Omental fat pad (tissue), 3 donors: ENCODE measurements at regions not wholly inside any gene's neighbourhood (a gene's known extent, or its start where the extent isn't known, plus 50 kb on each side); places are given as distances from the start of the nearest gene placed in this dataset.

ENCODE experiments used
- ATAC-seq: fragments of 150-250 bp; one replicate; pipeline ENCODE4 v1.9.1; 2016; ENCODE audit warnings: mild to moderate bottlenecking, moderate library complexity; ENCODE audit not compliant: low FRiP score
- DNase-seq: peaks from one replicate; pipeline ENCODE4 v3.0.0-alpha.2; 2019; ENCODE audit warnings: low spot score
- CTCF ChIP-seq, 3 donors: fragments of 450-650 bp; IDR thresholded peaks; one replicate each; pipeline ENCODE4 v1.5.1; 2016 to 2017; ENCODE audit warnings: antibody characterized with exemption in 3 of 3, mild to moderate bottlenecking in 3 of 3, moderate library complexity in 2 of 3

- ATAC-seq, result no peak
- no peak for TF ChIP-seq CTCF (IDR thresholded peaks at IDR 0.05)
Measured at GRCh38 chr12:22740656-22741355, 115.8 kb downstream of the ETNK1 start.

GRCh38 chr12:22743700-22744099, 118.7 kb downstream of the ETNK1 start:
- DNase-seq (no peak), ATAC-seq (no peak)
- no peak for TF ChIP-seq CTCF (IDR thresholded peaks at IDR 0.05)

More at GRCh38 chr12:22740656-22741355, 115.8 kb downstream of the ETNK1 start:
- DNase-seq, result no peak

- TF ChIP-seq CTCF (IDR thresholded peaks at IDR 0.05), result no peak
- no peak for DNase-seq
- ATAC-seq, result no peak
Measured at GRCh38 chr12:22744197-22744596, 119.2 kb downstream of the ETNK1 start.

DNA sequence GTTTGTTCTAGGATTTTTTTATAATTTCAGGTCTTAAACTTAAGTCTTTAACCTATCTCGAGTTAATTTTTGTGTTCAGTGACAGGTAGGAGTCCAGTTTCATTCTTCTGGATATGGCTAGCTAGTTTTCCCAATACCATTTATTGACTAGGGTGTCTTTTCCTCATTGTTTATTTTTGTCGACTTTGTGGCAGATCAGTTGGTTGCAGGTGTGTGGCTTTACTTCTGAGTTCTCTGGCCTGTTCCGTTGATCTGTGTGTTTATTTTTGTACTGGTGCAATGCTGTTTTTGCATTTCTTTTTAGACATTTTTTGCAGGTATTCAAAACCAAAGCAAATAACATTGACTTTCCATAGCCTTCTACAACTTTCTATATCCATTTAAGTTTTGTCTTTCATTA, 121.7 kb downstream of the ETNK1 start:
- no peak for ATAC-seq
- DNase-seq, result no peak
- TF ChIP-seq CTCF (IDR thresholded peaks at IDR 0.05), result no peak

DNA sequence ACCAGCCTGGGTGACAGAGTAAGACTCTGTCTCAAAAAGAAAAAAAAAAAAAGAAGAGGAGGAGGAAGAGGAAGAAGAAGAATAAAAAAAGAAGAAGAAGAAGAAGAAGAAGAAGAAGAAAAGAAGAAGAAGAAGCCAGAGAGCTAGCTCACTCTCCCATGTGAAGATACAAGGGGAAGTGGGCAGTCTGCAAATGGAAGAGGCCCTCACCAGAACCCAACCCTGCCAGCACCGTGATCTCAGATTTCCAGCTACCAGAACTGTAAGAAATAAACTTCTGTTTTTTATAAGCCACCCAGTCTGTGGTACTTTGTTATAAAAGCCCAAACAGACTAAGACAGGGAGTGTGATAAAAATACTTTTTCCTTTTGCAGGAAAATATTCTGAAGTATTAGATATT, 130.7 kb downstream of the ETNK1 start:
- DNase-seq (no peak), ATAC-seq (no peak)
- no peak for TF ChIP-seq CTCF (IDR thresholded peaks at IDR 0.05)

DNA sequence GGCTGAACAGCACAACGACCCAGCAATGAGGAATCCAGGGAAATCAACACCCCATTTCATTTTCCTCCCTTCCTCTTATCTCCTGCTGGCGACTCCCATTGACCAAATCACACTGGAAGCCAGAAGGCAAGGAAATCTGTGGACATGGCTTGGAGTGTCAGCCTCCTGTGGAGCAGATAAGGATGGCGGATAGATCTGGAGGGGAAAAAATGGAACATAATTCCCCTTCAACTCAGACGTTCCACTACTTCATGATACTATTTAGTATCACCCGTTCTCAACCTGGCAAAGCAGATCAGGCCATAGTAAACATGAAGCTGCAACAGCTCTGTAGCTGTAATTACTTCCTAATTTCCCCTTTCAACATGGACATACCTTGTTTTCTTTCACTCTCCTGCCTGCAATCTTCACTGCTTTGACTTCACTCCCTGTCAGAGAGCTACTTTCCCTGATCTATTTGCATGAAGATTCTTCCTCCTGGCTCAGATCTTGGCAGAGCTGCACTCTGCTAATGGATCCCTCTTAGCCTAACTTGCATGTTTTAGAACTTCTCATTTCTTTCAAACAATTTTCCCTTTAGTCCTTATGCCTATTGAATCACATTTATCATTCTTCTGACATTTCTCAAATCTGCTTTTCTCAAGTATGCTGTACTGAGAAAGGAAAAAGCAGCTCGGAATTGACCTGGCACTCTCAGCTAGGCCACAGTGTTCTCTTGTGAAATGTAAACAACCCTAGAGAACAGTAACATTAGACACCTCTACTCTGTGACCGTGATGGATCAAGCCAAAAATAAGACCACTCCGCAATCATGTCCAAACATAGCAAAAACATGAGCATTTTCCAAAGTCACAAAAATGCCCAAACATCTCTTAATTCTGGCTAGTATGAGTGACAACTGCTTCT, 135.1 kb downstream of the ETNK1 start:
- ATAC-seq (no peak), DNase-seq (no peak)
- TF ChIP-seq CTCF (IDR thresholded peaks at IDR 0.05), result no peak
